HuH-7 (cell line): ENCODE measurements at regions not wholly inside any gene's neighbourhood (a gene's known extent, or its start where the extent isn't known, plus 50 kb on each side); places are given as distances from the start of the nearest gene placed in this dataset.
"Not testable (repeated sequence)": the region's sequence is repeated elsewhere in the genome, so short reads cannot be mapped to it uniquely, and the experiment has no call there.

ENCODE experiments used
- DNase-seq: peaks from one replicate; pipeline ENCODE4 v3.0.0; 2011; ENCODE audit warnings: low spot score

- DNase-seq = no peak
Measured at GRCh38 chrX:18003876-18004275, 142.8 kb upstream of the RAI2 start.

DNA sequence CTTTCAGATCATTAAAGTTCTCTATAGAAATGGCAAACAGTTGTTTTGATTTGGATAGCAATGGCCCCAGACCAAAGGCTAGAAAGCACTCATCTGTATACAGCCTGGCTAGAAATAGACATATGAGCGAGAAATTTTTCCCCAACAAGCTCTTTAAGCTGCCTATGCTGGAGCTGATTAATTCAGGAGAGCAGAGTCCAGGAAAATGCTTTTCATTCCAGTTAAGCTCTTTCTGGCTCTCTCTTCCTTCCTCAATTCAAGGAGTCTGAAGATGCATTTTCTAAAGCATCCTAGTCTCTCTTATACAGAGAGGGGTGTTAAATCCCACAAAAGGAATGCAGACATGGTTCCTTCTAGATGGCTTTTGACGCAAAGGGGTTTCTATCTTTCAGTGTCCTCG lies 141.7 kb upstream of the RAI2 start:
- DNase-seq = no peak

GRCh38 chrX:17994429-17994828 lies 133.3 kb upstream of the RAI2 start:
- DNase-seq = no peak

DNA sequence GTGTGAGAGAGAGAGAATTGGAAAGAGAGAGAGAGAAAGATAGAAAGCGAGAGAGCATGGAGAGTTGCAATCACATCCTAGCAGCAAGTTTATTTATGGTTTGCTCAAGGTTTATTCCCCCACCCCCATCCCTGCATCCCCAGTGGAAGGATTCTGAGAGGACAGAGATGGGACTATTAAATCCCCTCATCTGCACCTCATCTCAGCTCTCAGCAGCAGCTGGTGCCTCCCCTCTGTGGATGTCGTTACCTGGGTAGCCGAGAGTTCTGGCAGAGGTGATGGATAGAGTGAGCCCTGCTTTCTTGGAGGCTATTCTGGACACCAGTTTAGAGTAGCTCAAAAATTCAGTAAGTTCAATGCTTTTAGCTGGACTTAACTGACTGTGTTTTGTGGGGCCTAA lies 132.0 kb upstream of the RAI2 start:
- DNase-seq = no peak

GRCh38 chrX:17990532-17990931 lies 129.4 kb upstream of the RAI2 start:
- DNase-seq = no peak

- no peak for DNase-seq
Measured at GRCh38 chrX:17987783-17988182, 126.7 kb upstream of the RAI2 start.

- no peak for DNase-seq
Measured at GRCh38 chrX:17986977-17987376, 125.9 kb upstream of the RAI2 start.

- DNase-seq = no peak
Measured at GRCh38 chrX:17986440-17986839, 125.3 kb upstream of the RAI2 start.

DNA sequence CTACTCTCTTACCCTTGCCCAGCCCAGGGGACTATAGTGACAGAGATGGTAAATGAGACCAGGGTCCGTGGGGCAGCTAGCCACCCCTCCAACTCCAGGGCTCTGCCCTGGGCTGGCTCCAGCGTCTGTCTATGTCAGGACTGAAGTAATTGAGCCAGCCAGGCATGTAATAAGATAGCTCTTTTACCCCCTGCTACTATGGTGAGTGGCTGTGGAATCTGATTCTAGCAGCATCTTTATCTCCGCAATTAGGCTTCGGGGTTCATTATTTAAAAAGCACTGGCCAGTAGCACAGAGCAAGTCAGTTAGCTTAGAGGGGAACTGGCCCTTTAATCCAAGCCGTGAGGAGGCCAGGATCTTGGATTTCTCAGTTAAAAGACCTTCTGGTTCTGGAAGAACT lies 123.3 kb upstream of the RAI2 start:
- DNase-seq = no peak

GRCh38 chrX:17983389-17983788 lies 122.3 kb upstream of the RAI2 start:
- DNase-seq = no peak

DNA sequence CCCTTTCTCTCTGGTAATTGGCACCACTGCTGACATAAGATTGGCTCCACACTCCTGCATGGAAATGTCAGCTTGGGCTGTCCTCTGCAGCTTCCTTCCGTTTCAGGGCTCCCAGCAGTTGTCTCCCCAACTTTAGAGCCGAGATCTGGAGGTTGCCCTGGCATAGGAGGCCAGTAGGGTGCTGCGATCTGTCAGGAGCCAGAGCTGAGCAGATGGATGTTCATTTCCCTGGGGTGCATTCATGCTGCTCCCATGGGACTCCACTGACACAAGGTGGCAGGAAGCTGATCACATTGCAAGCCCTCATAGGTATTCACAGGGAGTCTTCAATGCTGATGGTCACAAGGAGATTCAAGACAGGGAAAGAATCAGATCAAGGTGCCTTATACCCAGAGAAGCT lies 116.6 kb upstream of the RAI2 start:
- DNase-seq = no peak

GRCh38 chrX:17976955-17977354 lies 115.9 kb upstream of the RAI2 start:
- no peak for DNase-seq

DNA sequence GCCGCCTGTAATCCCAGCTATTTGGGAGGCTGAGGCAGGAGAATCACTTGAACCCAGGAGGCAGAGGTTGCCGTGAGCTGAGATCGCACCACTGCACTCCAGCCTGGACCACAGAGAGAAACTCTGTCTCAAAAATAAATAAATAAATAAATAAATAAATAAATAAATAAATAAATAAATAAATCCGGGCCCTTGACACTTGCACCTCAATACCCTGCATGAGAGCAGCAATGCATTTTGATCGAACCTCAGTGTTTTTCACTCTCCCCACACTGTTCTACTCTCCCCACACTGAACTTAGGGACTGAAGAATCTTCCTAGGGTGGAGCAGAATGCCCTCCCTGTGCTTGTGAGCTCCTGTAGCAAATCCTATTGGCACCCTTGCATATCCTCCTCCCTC lies 114.3 kb upstream of the RAI2 start:
- DNase-seq = not testable (repeated sequence)

DNA sequence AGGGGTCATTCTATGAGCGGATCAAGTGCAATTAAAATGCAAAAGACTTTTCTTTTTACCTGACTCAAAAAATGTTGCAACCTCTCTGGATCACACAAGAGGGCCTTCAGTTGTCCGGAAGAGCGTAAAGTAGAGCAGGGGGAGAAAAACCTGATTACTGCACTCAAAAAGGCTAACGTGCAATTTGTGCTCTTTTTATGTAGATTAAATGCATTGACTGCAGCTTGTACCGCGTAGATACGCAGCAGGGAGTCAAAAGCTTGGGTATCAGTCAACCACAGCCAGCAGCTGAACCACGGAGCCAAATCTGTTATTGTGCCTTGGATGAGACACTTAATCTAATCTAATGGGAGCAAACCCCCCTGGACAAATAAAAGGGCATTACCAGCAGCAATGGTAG lies 107.3 kb upstream of the RAI2 start:
- no peak for DNase-seq

DNA sequence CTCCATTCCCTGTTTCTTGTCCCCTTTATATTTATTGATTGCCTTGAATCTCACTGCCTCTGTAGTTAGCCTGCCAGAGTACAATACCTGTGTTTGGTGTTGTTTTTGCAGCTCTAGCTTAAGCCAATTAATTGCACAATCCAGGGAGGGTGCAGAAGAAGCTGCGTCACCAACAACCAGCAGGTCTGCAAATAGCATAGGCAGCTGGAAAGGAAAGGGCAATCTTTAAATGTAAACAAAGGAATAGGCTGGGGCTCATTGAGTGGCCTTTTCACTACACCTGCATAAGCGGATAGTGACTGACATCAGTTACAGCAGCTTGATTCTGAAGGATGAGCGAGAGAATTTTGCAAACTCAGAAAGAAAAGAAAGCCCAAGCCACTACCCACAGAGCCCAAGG lies 106.8 kb upstream of the RAI2 start:
- no peak for DNase-seq

DNA sequence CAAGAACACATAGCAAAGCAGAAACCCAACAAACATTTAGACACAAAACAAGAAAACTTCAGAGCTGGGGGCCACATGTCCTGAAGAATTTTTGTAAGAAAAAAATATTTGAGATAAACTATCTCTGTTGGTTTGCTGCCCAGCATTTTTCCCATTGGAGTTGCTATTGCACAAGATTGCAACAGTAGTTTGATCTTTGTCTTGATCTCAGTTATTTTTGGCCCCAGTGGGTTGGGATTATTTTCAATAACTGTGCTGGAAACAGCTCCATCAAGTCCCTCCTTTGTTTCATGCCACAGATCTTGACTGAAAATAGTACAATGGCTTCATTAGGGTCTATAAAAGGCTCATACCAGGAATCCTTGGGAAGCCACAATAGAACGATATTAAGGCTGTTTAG lies 103.8 kb upstream of the RAI2 start:
- DNase-seq = no peak

GRCh38 chrX:17960891-17961290 lies 99.8 kb upstream of the RAI2 start:
- no peak for DNase-seq

DNA sequence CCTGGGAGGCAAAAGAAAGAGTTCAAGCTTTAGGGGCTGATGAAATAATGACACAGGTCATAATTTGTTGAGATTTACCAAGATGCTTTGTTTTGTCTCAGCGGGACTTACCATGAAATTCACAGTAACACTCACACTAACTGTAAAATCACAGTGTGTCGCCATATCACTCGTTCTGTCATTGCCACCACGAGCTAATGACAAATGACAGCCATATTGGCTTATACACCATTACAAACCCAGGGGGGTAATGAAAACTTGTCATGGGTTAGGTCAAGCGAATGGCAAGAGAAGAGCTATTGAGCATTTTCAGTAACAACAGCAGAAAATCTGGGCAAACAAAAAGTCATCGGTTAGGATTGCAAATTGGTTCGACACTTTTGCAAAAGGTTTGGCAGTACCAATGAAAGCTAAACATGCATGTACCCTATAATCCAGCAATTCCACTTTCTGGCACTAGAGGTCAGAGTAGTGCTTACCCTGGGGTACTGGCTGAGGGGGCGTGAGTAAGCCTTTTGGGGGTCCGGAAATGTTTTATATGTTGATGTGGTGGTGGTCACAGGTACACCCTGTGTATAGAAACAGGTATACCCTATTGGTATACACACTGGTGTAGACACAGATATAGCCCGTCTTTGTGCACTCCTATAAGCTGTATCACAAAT lies 83.9 kb upstream of the RAI2 start:
- DNase-seq = no peak

- DNase-seq = not testable (repeated sequence)
Measured at GRCh38 chrX:17941171-17941570, 80.1 kb upstream of the RAI2 start.

DNA sequence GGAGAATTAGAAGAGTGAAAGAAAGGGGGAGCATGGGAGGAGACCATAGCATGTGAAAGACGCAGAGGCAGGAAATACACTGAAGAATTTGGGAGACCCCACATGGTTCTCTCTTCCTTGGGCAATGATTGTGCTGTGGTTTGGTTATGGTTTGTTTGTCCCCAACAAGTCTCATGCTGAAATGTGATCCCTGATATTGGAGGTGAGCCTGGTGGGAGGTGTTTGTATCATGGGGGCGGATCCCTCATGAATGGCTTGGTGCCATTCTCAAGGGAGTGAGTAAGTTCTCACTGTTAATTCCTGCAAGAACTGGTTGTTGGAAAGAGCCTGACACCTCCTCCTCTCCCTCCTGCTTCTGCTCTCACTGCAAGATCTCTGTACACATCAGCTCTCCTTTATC lies 78.6 kb upstream of the RAI2 start:
- DNase-seq = no peak

DNA sequence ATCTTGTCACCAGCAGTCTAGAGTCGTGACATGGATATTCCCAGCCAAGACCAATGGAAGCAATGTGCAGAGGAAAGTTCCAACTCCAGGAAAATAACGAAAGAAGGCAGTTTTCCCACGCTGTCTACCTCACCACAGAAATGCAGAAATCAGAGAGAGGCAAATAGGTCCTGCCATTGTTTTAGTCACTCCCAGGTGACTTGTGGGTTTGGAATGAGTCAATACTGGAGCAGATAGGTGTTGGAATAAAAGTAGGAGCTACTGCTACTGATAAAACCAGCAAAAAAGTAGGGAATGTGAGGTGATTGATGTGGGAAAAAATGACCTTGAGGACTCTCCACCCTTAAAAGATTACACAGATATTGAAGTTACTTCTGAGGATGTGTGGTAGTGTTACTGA lies 72.8 kb upstream of the RAI2 start:
- no peak for DNase-seq

DNA sequence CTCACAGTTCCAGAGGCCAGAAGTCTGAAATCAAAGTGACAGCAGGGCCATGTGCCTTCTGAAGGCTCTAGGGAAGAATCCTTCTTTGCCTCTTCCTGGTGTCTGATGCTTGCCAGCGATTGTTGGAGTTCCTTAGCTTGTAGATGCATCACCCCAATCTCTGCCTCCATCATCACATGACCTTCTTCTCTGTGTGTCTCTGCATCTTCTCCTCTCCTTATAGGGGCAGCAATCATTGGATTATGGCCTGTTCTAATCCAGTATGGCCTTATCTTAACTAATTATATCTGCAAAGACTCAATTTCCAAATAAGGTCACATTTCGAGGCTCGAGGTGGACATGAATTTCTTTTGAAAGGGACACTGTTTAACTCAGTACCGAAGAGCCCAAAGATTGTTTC lies 71.7 kb upstream of the RAI2 start:
- DNase-seq = no peak

DNA sequence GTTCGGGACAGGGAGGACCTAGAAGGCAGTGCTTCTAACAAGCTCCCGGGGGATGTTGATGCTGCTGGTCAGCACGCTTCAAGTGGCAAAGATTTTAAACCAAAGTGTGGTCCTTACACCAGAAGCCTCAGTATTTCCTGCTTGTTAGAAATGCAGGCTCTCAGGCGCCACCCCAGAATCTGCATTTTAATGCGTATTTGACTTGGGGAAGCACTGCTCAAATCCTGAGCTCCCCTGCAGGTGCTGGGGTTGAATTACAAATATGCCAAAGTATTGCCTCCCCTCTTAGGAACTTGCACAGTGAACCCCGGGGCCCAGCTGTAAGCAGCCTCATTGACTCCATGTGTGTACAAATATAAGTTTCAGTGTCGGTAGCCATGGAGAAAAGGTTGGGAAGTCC lies 70.8 kb upstream of the RAI2 start:
- no peak for DNase-seq

DNA sequence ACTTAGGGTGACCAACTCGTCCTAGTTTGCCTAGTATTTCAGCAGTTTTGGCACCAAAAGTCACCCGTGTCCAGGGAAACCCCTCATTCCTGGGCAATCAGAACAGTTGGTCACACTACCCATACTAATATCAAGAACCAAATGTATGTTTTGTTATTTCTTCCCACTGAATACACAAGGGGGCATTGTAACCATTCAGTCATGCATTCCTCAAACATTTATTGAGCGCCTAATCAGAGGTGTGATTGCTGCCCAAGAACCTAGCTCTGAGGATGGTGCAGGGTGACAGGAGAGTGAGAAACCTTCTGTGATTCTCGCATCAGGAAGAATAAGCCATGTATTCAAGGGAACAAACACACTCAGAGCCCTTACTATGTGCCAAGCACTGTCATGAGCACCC lies 69.8 kb upstream of the RAI2 start:
- DNase-seq = no peak

DNA sequence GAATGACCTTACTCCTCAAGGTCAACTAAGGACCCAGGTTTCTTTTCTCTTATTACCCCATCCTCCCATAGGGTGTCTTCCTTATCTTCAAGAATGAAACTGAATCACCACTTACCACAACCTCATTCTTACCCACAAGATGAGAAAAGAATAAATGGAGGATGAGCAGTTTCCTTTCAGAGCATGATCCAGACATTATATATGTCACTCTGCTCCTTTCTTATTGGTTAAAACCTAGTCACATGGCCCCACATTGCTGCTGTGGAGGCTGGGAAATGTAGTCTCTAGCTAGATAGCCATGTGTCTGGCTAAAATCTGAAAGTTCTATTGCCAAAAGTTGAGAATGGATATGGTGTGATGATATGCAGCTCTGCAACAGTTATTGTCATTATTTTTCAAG lies 62.4 kb upstream of the RAI2 start:
- no peak for DNase-seq
